Omental fat pad (tissue), 3 donors: ENCODE measurements at regions not wholly inside any gene's neighbourhood (a gene's known extent, or its start where the extent isn't known, plus 50 kb on each side); places are given as distances from the start of the nearest gene placed in this dataset.

Experiments
- ATAC-seq: fragments of 150-250 bp; one replicate; pipeline ENCODE4 v1.9.1; 2016; ENCODE audit warnings: mild to moderate bottlenecking, moderate library complexity; ENCODE audit not compliant: low FRiP score
- DNase-seq: peaks from one replicate; pipeline ENCODE4 v3.0.0-alpha.2; 2019; ENCODE audit warnings: low spot score
- TF ChIP-seq, protein P1 (sequence below), 3 donors: fragments of 450-650 bp; IDR thresholded peaks; one replicate each; pipeline ENCODE4 v1.5.1; 2016 to 2017; ENCODE audit warnings: antibody characterized with exemption in 3 of 3, mild to moderate bottlenecking in 3 of 3, moderate library complexity in 2 of 3

GRCh38 chr11:13098063-13098462, 88.9 kb downstream of the RASSF10 start:
- DNase-seq (no peak), ATAC-seq (no peak)
- TF ChIP-seq, protein P1, sequence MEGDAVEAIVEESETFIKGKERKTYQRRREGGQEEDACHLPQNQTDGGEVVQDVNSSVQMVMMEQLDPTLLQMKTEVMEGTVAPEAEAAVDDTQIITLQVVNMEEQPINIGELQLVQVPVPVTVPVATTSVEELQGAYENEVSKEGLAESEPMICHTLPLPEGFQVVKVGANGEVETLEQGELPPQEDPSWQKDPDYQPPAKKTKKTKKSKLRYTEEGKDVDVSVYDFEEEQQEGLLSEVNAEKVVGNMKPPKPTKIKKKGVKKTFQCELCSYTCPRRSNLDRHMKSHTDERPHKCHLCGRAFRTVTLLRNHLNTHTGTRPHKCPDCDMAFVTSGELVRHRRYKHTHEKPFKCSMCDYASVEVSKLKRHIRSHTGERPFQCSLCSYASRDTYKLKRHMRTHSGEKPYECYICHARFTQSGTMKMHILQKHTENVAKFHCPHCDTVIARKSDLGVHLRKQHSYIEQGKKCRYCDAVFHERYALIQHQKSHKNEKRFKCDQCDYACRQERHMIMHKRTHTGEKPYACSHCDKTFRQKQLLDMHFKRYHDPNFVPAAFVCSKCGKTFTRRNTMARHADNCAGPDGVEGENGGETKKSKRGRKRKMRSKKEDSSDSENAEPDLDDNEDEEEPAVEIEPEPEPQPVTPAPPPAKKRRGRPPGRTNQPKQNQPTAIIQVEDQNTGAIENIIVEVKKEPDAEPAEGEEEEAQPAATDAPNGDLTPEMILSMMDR (IDR thresholded peaks at IDR 0.05): no peak

DNA sequence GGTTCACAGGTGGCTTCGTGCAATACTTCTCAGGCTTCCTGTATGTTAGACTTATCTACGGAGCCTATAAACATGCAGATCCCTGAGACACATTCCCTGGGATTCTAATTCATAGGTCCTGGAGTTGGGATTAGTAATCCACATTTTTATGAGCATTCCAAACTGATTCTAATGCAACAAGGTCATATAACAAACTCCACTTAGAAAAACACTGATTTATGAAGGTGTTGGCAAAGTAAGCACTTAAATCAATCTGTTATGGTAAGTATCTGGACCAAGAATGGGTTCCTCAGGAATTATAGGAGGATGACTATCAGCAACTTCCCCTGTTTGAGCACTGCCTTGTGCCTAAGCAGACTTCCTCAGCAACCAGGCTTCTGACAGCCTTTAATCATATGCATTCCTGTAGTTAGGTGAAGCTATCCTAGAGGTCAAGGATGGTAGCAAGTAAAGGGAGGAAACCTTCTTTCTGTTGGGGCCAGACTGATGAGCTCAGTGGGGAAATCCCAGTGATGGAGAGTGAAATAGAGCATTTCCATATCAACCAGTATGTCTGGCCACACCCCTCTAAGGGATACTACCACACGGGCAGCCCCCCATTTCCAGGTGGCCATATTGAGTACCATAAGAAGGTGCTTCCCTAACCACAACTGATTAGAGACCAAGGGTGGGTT, 89.6 kb downstream of the RASSF10 start:
- DNase-seq (no peak), ATAC-seq (no peak)
- TF ChIP-seq, protein P1 (IDR thresholded peaks at IDR 0.05): no peak

DNA sequence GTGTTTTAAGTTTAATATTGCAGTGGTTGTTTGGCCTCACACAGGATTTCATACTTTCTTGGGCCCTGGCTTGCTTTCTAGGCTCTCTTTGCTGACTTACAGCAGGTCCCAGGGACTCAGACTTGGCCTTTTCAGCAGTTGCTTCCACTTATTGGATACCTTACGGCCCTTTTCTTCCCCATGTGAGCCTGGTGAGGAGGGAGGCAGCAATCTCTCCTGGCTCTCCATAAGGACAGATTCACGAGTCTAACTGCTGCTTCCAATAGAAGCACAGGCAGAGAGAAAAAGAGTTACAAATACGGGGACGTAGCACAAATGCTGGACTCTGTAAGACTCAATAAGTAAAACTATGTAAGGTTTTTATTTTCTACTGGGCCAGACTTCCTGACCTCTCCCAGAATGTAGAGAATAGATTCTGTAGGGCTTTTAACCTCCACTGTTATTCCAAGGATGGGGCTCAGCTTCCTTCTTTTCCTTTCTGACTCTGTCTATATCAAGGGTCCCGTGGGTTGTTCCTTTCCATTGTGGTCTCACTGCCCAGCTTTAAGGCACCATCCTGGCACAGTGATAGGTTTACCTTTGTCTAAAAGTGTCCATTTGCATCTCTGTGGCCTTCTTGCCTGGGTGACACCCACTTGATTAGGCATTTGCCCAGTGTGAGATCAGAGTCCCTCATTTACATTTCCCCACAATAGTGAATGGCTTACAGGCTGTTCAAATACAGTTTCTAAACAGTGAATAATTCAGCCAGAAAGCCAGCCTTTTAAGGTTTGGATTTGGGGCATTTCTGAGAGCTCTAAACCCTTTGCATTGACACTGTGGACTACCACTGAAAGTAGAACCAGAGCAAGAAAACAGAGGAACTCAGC, 92.8 kb downstream of the RASSF10 start:
- TF ChIP-seq, protein P1 (IDR thresholded peaks at IDR 0.05): no peak
- ATAC-seq (no peak), DNase-seq (no peak)

DNA sequence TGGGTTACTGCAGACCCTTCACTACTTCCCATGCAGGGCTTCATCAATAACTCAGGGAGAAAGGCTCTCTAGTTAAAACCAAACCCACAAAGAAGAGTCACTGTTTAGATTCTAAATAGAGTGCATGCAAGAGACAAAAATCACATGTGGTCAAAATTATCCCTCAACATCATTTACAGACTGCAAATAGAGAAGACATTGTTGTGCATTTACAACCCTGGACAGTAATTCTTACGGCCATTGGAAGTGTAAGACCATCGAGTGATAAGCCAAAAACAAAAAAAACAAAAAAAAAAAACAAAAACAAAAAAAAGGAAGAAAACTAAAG, 93.4 kb downstream of the RASSF10 start:
- no peak for ATAC-seq
- no peak for DNase-seq
- TF ChIP-seq, protein P1 (IDR thresholded peaks at IDR 0.05): no peak

- no peak for ATAC-seq
- TF ChIP-seq, protein P1 (IDR thresholded peaks at IDR 0.05): no peak
- no peak for DNase-seq
Observed at GRCh38 chr11:13102865-13103539, 93.9 kb downstream of the RASSF10 start.

DNA sequence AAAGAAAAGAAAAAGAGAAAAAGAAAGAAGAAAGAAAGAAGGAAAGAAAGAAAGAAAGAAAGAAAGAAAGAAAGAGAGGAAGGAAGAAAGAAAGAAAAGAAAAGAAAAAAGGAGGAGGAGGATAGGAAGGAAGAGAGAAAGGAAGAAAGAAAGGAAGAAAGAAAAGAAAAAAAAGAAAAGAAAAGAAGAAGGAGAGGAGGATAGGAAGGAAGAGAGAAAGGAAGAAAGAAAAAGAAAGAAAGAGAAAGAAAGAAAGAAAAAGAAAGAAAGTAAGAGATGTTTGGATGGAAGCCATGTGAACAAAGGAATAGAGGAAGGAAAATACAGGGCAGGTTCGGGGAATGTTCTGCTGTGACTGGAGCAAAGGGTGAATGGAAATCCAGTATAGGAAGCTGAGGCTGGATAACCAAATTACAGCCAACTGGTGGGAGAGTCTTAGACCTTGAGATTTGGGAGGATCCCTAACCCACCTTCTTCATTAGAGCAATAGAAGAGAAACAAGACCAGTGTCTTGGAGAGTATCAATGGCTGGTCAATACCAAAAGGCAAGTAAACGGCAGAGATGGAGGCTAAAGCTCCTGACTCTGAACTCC, 94.9 kb downstream of the RASSF10 start:
- DNase-seq (no peak), ATAC-seq (no peak)
- TF ChIP-seq, protein P1 (IDR thresholded peaks at IDR 0.05): no peak
